GM23338 (cell line): ENCODE measurements at regions not wholly inside any gene's neighbourhood (a gene's known extent, or its start where the extent isn't known, plus 50 kb on each side); places are given as distances from the start of the nearest gene placed in this dataset.

Source experiments
- ATAC-seq: fragments of 200-7000 bp; cut with Tn5 transposase; 3 replicates; pipeline ENCODE4 v1.9.1; 2020
- DNase-seq: peaks from one replicate; pipeline ENCODE4 v3.0.0-alpha.2; 2015; ENCODE audit warnings: low spot score
- H2AFZ ChIP-seq: fragments of 200-600 bp; sonication (generic); 2 replicates; pipeline ENCODE4 v1.8.0; 2016; ENCODE audit warnings: antibody characterized with exemption, mild to moderate bottlenecking, moderate library complexity
- H3F3A ChIP-seq: fragments of 200-600 bp; sonication (generic); replicated peaks from 2 replicates; pipeline ENCODE4 v1.8.0; 2017; ENCODE audit warnings: antibody characterized with exemption, mixed run types, low read depth
- H3K27ac ChIP-seq: fragments of 200-600 bp; sonication (generic); 2 replicates; pipeline ENCODE4 v1.6.1; 2016; ENCODE audit warnings: low read depth
- H3K27me3 ChIP-seq: fragments of 200-600 bp; sonication (generic); 2 replicates; pipeline ENCODE4 v1.8.0; 2016; ENCODE audit warnings: mild to moderate bottlenecking, mixed run types, moderate library complexity; ENCODE audit not compliant: insufficient read depth
- H3K36me3 ChIP-seq: fragments of 200-600 bp; sonication (generic); 2 replicates; pipeline ENCODE4 v1.8.0; 2016; ENCODE audit warnings: mild to moderate bottlenecking; ENCODE audit not compliant: insufficient read depth
- H3K4me1 ChIP-seq: fragments of 200-600 bp; sonication (generic); 2 replicates; pipeline ENCODE4 v1.8.0; 2016; ENCODE audit warnings: mild to moderate bottlenecking, moderate library complexity; ENCODE audit not compliant: insufficient read depth
- H3K4me2 ChIP-seq: fragments of 200-600 bp; sonication (generic); 2 replicates; pipeline ENCODE4 v1.7.1; 2017; ENCODE audit warnings: mixed run types
- H3K4me3 ChIP-seq: fragments of 200-600 bp; sonication (generic); 2 replicates; pipeline ENCODE4 v1.6.1; 2016; ENCODE audit warnings: mixed run types
- H3K79me2 ChIP-seq: fragments of 200-600 bp; sonication (generic); replicated peaks from 2 replicates; pipeline ENCODE4 v1.8.0; 2017; ENCODE audit warnings: mild to moderate bottlenecking; ENCODE audit not compliant: insufficient read depth
- H3K9me2 ChIP-seq: fragments of 200-600 bp; sonication (generic); 2 replicates; pipeline ENCODE4 v1.8.0; 2017; ENCODE audit not compliant: insufficient read depth
- H4K20me1 ChIP-seq: fragments of 200-600 bp; sonication (generic); replicated peaks from 2 replicates; pipeline ENCODE4 v1.8.0; 2017; ENCODE audit warnings: mild to moderate bottlenecking; ENCODE audit not compliant: insufficient read depth
- H3K27ac Mint-ChIP-seq: 2 replicates; pipeline ENCODE4 v1.8.0; 2020; ENCODE audit warnings: inconsistent platforms, mild to moderate bottlenecking, moderate library complexity, mixed read lengths
- H3K27me3 Mint-ChIP-seq: 3 replicates; pipeline ENCODE4 v1.8.0; 2022; ENCODE audit warnings: low read depth, mild to moderate bottlenecking, moderate library complexity, mixed read lengths, inconsistent platforms; ENCODE audit not compliant: insufficient read depth, poor library complexity
- H3K36me3 Mint-ChIP-seq: 3 replicates; pipeline ENCODE4 v1.8.0; 2021; ENCODE audit warnings: low read depth, mild to moderate bottlenecking, inconsistent platforms, moderate library complexity, mixed read lengths
- H3K4me1 Mint-ChIP-seq: 3 replicates; pipeline ENCODE4 v1.8.0; 2020; ENCODE audit warnings: mild to moderate bottlenecking, inconsistent platforms, mixed read lengths
- H3K4me3 Mint-ChIP-seq: 3 replicates; pipeline ENCODE4 v1.8.0; 2021; ENCODE audit warnings: moderate library complexity, mild to moderate bottlenecking, inconsistent platforms, mixed read lengths
- H3K9me3 Mint-ChIP-seq: 3 replicates; pipeline ENCODE4 v1.8.0; 2020; ENCODE audit warnings: moderate library complexity, mild to moderate bottlenecking, inconsistent platforms, mixed read lengths
- CREB1 ChIP-seq: fragments of 250-450 bp; sonication (Bioruptor Pico); IDR thresholded peaks from 2 replicates; pipeline ENCODE4 v1.5.0; 2020; ENCODE audit warnings: low read depth, mild to moderate bottlenecking, moderate library complexity
- EZH2 ChIP-seq: fragments of 200-600 bp; sonication (generic); IDR thresholded peaks from one replicate; pipeline ENCODE4 v1.8.0; 2017; ENCODE audit warnings: antibody characterized with exemption, mild to moderate bottlenecking, low read depth; ENCODE audit not compliant: unreplicated experiment
- EZH2phosphoT487 ChIP-seq: fragments of 200-600 bp; sonication (generic); IDR thresholded peaks from one replicate; pipeline ENCODE4 v1.8.1; 2018; ENCODE audit warnings: antibody characterized with exemption; ENCODE audit not compliant: unreplicated experiment
- ZNF114 ChIP-seq: fragments of 250-450 bp; sonication (Bioruptor Pico); IDR thresholded peaks from 2 replicates; pipeline ENCODE4 v1.5.0; 2020; ENCODE audit warnings: mild to moderate bottlenecking, moderate library complexity
- TF ChIP-seq, protein P1 (sequence below), 2 experiments: fragments of 200-600 bp in 1 of 2; sonication (generic) in 1 of 2; conservative IDR thresholded peaks; 2 replicates each; pipeline versions ENCODE4 v1.5.1 to v1.6.1; 2016 to 2017; ENCODE audit warnings: antibody characterized with exemption in 2 of 2, low read depth in 2 of 2, mild to moderate bottlenecking in 2 of 2, moderate library complexity in 1 of 2
- TF ChIP-seq, protein P2 (sequence below): fragments of 250-450 bp; sonication (Bioruptor Pico); IDR thresholded peaks from 2 replicates; pipeline ENCODE4 v1.5.0; 2020; ENCODE audit warnings: mild to moderate bottlenecking, moderate library complexity

DNA sequence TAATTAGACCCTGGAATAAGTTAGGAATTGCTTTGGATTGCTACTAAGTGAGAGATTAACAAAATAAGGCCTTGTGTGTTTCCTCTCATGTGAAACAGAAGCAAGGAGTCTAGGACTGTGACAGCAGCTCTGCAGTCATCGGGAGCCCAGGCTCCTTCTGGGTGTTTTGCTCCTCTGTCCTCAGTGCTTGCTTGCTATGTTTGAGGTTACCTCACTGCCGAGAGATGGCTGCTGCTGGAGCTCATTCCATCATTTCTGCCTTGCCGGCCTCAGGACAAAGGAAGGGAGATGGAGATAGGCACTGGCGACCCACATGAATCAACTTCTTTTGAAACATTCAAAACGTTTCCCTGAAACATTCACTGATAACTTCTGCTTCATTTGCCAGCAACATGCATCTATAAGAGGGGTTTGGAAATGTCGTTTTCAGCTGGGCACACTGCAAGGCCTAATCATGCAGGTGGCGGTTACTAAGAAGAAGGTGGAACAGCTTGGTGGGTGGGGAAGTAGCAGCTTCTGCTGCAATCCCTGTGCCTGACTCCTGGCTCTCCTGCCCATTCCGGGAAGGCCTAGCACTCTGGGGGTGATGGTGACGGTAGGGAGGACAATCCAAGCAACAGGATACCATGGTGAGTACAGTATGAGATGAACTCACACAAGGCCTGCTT, 77.2 kb upstream of the CD180 start:
- Mint-ChIP-seq H3K9me3 (peaks cover 40% of the 10 kb centered on the region), H3K27me3 (peaks cover 3% of the 10 kb centered on the region), H3K36me3 (peaks cover 14% of the 10 kb centered on the region), H3K4me3 (no peak overlapping the region), H3K4me1 (no peaks in the 10 kb centered on the region), H3K27ac (no peak overlapping the region)
- no peaks in the 10 kb centered on the region for H3K79me2 ChIP-seq
- H3K9me2 ChIP-seq = peaks cover 6% of the 10 kb centered on the region; the same call in 1 of the 2 replicates
- no peak overlapping the region for H3K27ac ChIP-seq
- no peaks in the 10 kb centered on the region for H3F3A ChIP-seq
- no peak for ATAC-seq
- no peak overlapping the region for H3K4me3 ChIP-seq
- no peaks in the 10 kb centered on the region for H3K4me1 ChIP-seq
- DNase-seq = no peak
- H3K36me3 ChIP-seq = peaks cover 7% of the 10 kb centered on the region; the same call in 1 of the 2 replicates
- H4K20me1 ChIP-seq = no peaks in the 10 kb centered on the region
- no peak for TF ChIP-seq EZH2phosphoT487
- no peak for TF ChIP-seq EZH2
- TF ChIP-seq CREB1 (CRISPR knock-in tag) = no peak
- TF ChIP-seq, protein P1, sequence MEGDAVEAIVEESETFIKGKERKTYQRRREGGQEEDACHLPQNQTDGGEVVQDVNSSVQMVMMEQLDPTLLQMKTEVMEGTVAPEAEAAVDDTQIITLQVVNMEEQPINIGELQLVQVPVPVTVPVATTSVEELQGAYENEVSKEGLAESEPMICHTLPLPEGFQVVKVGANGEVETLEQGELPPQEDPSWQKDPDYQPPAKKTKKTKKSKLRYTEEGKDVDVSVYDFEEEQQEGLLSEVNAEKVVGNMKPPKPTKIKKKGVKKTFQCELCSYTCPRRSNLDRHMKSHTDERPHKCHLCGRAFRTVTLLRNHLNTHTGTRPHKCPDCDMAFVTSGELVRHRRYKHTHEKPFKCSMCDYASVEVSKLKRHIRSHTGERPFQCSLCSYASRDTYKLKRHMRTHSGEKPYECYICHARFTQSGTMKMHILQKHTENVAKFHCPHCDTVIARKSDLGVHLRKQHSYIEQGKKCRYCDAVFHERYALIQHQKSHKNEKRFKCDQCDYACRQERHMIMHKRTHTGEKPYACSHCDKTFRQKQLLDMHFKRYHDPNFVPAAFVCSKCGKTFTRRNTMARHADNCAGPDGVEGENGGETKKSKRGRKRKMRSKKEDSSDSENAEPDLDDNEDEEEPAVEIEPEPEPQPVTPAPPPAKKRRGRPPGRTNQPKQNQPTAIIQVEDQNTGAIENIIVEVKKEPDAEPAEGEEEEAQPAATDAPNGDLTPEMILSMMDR (conservative IDR thresholded peaks at IDR 0.05; ENCODE audit: low read depth in 2 of 2) = no peak
- TF ChIP-seq ZNF114 (CRISPR knock-in tag) = no peak
- TF ChIP-seq, protein P2, sequence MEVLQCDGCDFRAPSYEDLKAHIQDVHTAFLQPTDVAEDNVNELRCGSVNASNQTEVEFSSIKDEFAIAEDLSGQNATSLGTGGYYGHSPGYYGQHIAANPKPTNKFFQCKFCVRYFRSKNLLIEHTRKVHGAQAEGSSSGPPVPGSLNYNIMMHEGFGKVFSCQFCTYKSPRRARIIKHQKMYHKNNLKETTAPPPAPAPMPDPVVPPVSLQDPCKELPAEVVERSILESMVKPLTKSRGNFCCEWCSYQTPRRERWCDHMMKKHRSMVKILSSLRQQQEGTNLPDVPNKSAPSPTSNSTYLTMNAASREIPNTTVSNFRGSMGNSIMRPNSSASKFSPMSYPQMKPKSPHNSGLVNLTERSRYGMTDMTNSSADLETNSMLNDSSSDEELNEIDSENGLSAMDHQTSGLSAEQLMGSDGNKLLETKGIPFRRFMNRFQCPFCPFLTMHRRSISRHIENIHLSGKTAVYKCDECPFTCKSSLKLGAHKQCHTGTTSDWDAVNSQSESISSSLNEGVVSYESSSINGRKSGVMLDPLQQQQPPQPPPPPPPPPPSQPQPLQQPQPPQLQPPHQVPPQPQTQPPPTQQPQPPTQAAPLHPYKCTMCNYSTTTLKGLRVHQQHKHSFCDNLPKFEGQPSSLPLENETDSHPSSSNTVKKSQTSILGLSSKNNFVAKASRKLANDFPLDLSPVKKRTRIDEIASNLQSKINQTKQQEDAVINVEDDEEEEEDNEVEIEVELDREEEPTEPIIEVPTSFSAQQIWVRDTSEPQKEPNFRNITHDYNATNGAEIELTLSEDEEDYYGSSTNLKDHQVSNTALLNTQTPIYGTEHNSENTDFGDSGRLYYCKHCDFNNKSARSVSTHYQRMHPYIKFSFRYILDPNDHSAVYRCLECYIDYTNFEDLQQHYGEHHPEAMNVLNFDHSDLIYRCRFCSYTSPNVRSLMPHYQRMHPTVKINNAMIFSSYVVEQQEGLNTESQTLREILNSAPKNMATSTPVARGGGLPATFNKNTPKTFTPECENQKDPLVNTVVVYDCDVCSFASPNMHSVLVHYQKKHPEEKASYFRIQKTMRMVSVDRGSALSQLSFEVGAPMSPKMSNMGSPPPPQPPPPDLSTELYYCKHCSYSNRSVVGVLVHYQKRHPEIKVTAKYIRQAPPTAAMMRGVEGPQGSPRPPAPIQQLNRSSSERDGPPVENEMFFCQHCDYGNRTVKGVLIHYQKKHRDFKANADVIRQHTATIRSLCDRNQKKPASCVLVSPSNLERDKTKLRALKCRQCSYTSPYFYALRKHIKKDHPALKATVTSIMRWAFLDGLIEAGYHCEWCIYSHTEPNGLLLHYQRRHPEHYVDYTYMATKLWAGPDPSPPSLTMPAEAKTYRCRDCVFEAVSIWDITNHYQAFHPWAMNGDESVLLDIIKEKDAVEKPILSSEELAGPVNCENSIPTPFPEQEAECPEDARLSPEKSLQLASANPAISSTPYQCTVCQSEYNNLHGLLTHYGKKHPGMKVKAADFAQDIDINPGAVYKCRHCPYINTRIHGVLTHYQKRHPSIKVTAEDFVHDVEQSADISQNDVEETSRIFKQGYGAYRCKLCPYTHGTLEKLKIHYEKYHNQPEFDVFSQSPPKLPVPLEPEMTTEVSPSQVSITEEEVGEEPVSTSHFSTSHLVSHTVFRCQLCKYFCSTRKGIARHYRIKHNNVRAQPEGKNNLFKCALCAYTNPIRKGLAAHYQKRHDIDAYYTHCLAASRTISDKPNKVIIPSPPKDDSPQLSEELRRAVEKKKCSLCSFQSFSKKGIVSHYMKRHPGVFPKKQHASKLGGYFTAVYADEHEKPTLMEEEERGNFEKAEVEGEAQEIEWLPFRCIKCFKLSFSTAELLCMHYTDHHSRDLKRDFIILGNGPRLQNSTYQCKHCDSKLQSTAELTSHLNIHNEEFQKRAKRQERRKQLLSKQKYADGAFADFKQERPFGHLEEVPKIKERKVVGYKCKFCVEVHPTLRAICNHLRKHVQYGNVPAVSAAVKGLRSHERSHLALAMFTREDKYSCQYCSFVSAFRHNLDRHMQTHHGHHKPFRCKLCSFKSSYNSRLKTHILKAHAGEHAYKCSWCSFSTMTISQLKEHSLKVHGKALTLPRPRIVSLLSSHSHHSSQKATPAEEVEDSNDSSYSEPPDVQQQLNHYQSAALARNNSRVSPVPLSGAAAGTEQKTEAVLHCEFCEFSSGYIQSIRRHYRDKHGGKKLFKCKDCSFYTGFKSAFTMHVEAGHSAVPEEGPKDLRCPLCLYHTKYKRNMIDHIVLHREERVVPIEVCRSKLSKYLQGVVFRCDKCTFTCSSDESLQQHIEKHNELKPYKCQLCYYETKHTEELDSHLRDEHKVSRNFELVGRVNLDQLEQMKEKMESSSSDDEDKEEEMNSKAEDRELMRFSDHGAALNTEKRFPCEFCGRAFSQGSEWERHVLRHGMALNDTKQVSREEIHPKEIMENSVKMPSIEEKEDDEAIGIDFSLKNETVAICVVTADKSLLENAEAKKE (CRISPR knock-in tag) = no peak
- H3K4me2 ChIP-seq = no peak overlapping the region
- H3K27me3 ChIP-seq = no peaks in the 10 kb centered on the region
- H2AFZ ChIP-seq = no peak overlapping the region; the same call in 1 of the 2 replicates
